HG03039 (cell line): ENCODE measurements at regions not wholly inside any gene's neighbourhood (a gene's known extent, or its start where the extent isn't known, plus 50 kb on each side); places are given as distances from the start of the nearest gene placed in this dataset.
"Not testable (repeated sequence)": the region's sequence is repeated elsewhere in the genome, so short reads cannot be mapped to it uniquely, and the experiment has no call there.

Experiments used
- ATAC-seq: cut with Tn5 transposase; IDR thresholded peaks from one replicate; pipeline ENCODE4 v1.9.1; 2021; ENCODE audit warnings: mild to moderate bottlenecking, moderate library complexity; ENCODE audit not compliant: unreplicated experiment

- ATAC-seq: no peak
Measured at GRCh38 chr2:53497020-53497419, 270.6 kb upstream of the CHAC2 start.

GRCh38 chr2:53493210-53493609 is 274.4 kb upstream of the CHAC2 start:
- no peak for ATAC-seq

- ATAC-seq: no peak
Measured at GRCh38 chr2:53490659-53491058, 276.9 kb upstream of the CHAC2 start.

GRCh38 chr2:53486185-53486899 is 281.3 kb upstream of the CHAC2 start:
- not testable (repeated sequence) for ATAC-seq

GRCh38 chr2:53485021-53485728 is 282.4 kb upstream of the CHAC2 start:
- no peak for ATAC-seq

- no peak for ATAC-seq
Measured at GRCh38 chr2:53484531-53484930, 283.1 kb upstream of the CHAC2 start.

- no peak for ATAC-seq
Measured at GRCh38 chr2:53477517-53477916, 290.1 kb upstream of the CHAC2 start.

- no peak for ATAC-seq
Measured at GRCh38 chr2:53476834-53477233, 290.8 kb upstream of the CHAC2 start.

- no peak for ATAC-seq
Measured at GRCh38 chr2:53475766-53476165, 291.8 kb upstream of the CHAC2 start.

- ATAC-seq: no peak
Measured at GRCh38 chr2:53475321-53475720, 292.3 kb upstream of the CHAC2 start.

GRCh38 chr2:53474914-53475313 is 292.7 kb upstream of the CHAC2 start:
- ATAC-seq: no peak

- ATAC-seq: no peak
Measured at GRCh38 chr2:53473775-53474311, 293.8 kb upstream of the CHAC2 start.

GRCh38 chr2:53473236-53473635 is 294.4 kb upstream of the CHAC2 start:
- ATAC-seq: no peak

GRCh38 chr2:53467467-53468180 is 300.0 kb upstream of the CHAC2 start:
- ATAC-seq: no peak

- no peak for ATAC-seq
Measured at GRCh38 chr2:53463806-53464726, 303.5 kb upstream of the CHAC2 start.

- ATAC-seq: no peak
Measured at GRCh38 chr2:53460937-53461336, 306.7 kb upstream of the CHAC2 start.

GRCh38 chr2:53460347-53460746 is 307.3 kb upstream of the CHAC2 start:
- no peak for ATAC-seq

GRCh38 chr2:53455094-53455493 is 312.5 kb upstream of the CHAC2 start:
- no peak for ATAC-seq

GRCh38 chr2:53452957-53453748 is 314.5 kb upstream of the CHAC2 start:
- no peak for ATAC-seq

GRCh38 chr2:53452400-53452799 is 315.2 kb upstream of the CHAC2 start:
- no peak for ATAC-seq
